ENCODE measurements at regions not wholly inside any gene's neighbourhood (a gene's known extent, or its start where the extent isn't known, plus 50 kb on each side); places are given as distances from the start of the nearest gene placed in this dataset.

- Histone ChIP-seq H3K4me3 (no peak overlapping the region), H3K36me3 (no peaks in the 10 kb centered on the region), H3K27ac (no peak overlapping the region), H3K4me1 (no peaks in the 10 kb centered on the region), H3K27me3 (no peaks in the 10 kb centered on the region), H3K9me3 (no peaks in the 10 kb centered on the region)
- TF ChIP-seq POLR2A (IDR thresholded peaks at IDR 0.05) = no peak
- TF ChIP-seq CTCF (IDR thresholded peaks at IDR 0.05) = no peak
- no peak for DNase-seq
- intact Hi-C loops (cut with DNase I; ENCODE audit: low total_unique reads) = no loop called here
Measured at GRCh38 chr9:79382458-79382857, 189.3 kb upstream of the TLE4 start.

- Histone ChIP-seq H3K27ac (no peak overlapping the region), H3K4me3 (no peak overlapping the region), H3K4me1 (no peaks in the 10 kb centered on the region), H3K36me3 (no peaks in the 10 kb centered on the region), H3K27me3 (no peaks in the 10 kb centered on the region), H3K9me3 (no peaks in the 10 kb centered on the region)
- TF ChIP-seq CTCF (IDR thresholded peaks at IDR 0.05) = no peak
- TF ChIP-seq POLR2A (IDR thresholded peaks at IDR 0.05) = no peak
- intact Hi-C loops (cut with DNase I; ENCODE audit: low total_unique reads) = no loop called here
- DNase-seq = no peak
Measured at GRCh38 chr9:79383096-79383495, 188.7 kb upstream of the TLE4 start.

- H3K9me3 ChIP-seq = no peaks in the 10 kb centered on the region
- H3K27ac ChIP-seq = no peak overlapping the region
- no peaks in the 10 kb centered on the region for H3K4me1 ChIP-seq
- no peak for DNase-seq
- TF ChIP-seq POLR2A (IDR thresholded peaks at IDR 0.05) (no peak), CTCF (IDR thresholded peaks at IDR 0.05) (no peak)
- intact Hi-C loops (cut with DNase I; ENCODE audit: low total_unique reads) = no loop called here
- H3K36me3 ChIP-seq = no peaks in the 10 kb centered on the region
- H3K27me3 ChIP-seq = no peaks in the 10 kb centered on the region
- H3K4me3 ChIP-seq = no peak overlapping the region
Measured at GRCh38 chr9:79384091-79384490, 187.7 kb upstream of the TLE4 start.

GRCh38 chr9:79384501-79384900 lies 187.3 kb upstream of the TLE4 start:
- no peak overlapping the region for H3K27ac ChIP-seq
- TF ChIP-seq CTCF (IDR thresholded peaks at IDR 0.05) = no peak
- no peak for TF ChIP-seq POLR2A (IDR thresholded peaks at IDR 0.05)
- H3K4me3 ChIP-seq = no peak overlapping the region
- intact Hi-C loops (cut with DNase I; ENCODE audit: low total_unique reads) = no loop called here
- no peak for DNase-seq
- no peaks in the 10 kb centered on the region for H3K9me3 ChIP-seq
- H3K4me1 ChIP-seq = no peaks in the 10 kb centered on the region
- no peaks in the 10 kb centered on the region for H3K27me3 ChIP-seq
- H3K36me3 ChIP-seq = no peaks in the 10 kb centered on the region

- intact Hi-C loops (cut with DNase I; ENCODE audit: low total_unique reads) = no loop called here
- no peak for DNase-seq
- Histone ChIP-seq H3K27ac (no peak overlapping the region), H3K4me1 (no peaks in the 10 kb centered on the region), H3K4me3 (no peak overlapping the region), H3K36me3 (no peaks in the 10 kb centered on the region), H3K9me3 (no peaks in the 10 kb centered on the region), H3K27me3 (no peaks in the 10 kb centered on the region)
- no peak for TF ChIP-seq POLR2A (IDR thresholded peaks at IDR 0.05)
- TF ChIP-seq CTCF (IDR thresholded peaks at IDR 0.05) = no peak
Measured at GRCh38 chr9:79387101-79387835, 184.5 kb upstream of the TLE4 start.

Measured in uterus (tissue), 3 donors.